ENCODE measurements at regions not wholly inside any gene's neighbourhood (a gene's known extent, or its start where the extent isn't known, plus 50 kb on each side); places are given as distances from the start of the nearest gene placed in this dataset.

DNA sequence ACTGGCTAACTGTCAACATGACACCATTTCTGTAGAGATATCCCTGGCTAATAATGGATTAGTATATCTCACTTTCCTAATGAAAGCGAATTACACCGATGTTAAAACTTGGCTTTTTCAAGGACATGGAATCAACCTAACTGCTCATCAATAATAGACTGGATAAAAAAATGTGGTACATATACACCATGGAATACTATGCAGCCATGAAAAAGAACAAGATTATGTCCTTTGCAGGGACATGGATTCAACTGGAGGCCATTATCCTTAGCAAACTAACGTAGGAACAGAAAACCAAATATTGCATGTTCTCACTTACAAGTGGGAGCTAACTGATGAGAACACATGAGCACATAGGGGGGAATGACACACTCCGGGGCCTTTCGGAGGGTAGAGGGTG, 62.6 kb downstream of the ZIC1 start:
- DNase-seq (ENCODE audit: insufficient read length, low spot score) (no peak), FAIRE-seq (no peak)
- TF ChIP-seq TAF1 (IDR thresholded peaks at IDR 0.05; ENCODE audit: low read depth, low read length) = no peak
- no peak for TF ChIP-seq POU2F2 (IDR thresholded peaks at IDR 0.05; ENCODE audit: low read depth, low read length)
- no peak for TF ChIP-seq SPI1 (IDR thresholded peaks at IDR 0.05; ENCODE audit: low read depth, low read length)
- no peak for TF ChIP-seq POLR2A (IDR thresholded peaks at IDR 0.05; ENCODE audit: low read depth, low read length)
- TF ChIP-seq POLR2AphosphoS5 (IDR thresholded peaks at IDR 0.05; ENCODE audit: low read depth, low read length) = no peak
- no peak for TF ChIP-seq PAX5 (IDR thresholded peaks at IDR 0.05; ENCODE audit: insufficient read depth, low read length, severe bottlenecking)

DNA sequence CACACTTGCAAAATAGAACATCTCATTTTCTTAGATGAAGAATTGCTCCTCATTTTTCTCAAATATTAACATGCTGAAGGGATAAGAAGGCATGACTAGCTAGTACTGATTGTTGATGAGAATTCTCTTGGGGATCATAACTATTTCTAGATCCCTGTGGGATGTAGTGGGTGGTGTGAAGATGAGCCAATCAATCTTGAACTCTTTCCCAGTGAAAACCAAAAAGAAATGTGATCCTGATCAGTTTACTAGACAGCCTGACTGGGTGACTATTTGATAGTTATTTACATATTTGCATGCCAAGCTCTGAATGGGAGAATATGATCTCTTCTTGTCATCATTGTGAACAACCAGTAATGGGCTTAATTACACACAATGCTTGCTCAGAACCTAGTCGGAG, 63.7 kb downstream of the ZIC1 start:
- FAIRE-seq (no peak), DNase-seq (ENCODE audit: insufficient read length, low spot score) (no peak)
- TF ChIP-seq PAX5 (IDR thresholded peaks at IDR 0.05; ENCODE audit: insufficient read depth, low read length, severe bottlenecking) (no peak), SPI1 (IDR thresholded peaks at IDR 0.05; ENCODE audit: low read depth, low read length) (no peak), POLR2AphosphoS5 (IDR thresholded peaks at IDR 0.05; ENCODE audit: low read depth, low read length) (no peak)

DNA sequence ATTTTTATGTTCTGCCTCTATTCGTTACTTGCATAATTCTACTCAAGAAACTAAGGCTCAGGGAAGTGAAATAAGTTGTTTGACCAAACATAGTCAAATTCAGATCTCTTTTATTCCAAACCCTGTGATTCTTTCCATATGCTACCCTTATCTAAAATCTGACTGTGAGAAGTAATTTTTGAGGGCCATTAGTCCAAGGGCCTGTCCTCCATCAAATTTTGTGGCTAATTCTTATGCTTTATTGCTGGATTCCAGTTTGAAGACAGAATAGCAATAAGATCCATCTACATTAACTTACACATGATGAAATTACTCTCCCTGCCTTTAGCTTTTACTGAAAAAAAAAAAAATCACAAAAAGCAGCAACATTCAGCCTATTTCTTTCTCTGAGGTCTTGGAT, 74.0 kb downstream of the ZIC1 start:
- FAIRE-seq = no peak
- DNase-seq (ENCODE audit: insufficient read length, low spot score) = no peak
- TF ChIP-seq POLR2AphosphoS5 (IDR thresholded peaks at IDR 0.05; ENCODE audit: low read depth, low read length) (no peak), SPI1 (IDR thresholded peaks at IDR 0.05; ENCODE audit: low read depth, low read length) (no peak), TAF1 (IDR thresholded peaks at IDR 0.05; ENCODE audit: low read depth, low read length) (no peak), POLR2A (IDR thresholded peaks at IDR 0.05; ENCODE audit: low read depth, low read length) (no peak), POU2F2 (IDR thresholded peaks at IDR 0.05; ENCODE audit: low read depth, low read length) (no peak), PAX5 (IDR thresholded peaks at IDR 0.05; ENCODE audit: insufficient read depth, low read length, severe bottlenecking) (no peak)

DNA sequence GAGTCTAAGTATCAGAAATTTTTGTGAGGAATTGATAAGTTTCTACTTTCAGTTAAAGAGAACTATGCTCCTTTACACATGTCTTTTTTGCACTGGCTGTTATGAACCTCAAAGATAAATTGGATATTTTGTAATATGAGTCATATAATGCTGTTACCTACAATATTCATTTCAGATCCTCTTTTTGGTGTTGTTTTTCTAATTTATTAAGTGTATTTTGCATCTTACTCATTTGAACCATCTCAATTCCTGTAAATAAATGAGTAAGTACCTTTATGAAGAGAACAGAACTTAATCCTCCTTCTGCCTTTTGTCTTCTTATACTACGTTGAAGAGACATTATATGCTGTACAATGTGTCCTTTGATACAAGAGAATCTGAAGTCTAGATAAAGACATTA, 74.4 kb downstream of the ZIC1 start:
- TF ChIP-seq PAX5 (IDR thresholded peaks at IDR 0.05; ENCODE audit: insufficient read depth, low read length, severe bottlenecking) (no peak), POLR2AphosphoS5 (IDR thresholded peaks at IDR 0.05; ENCODE audit: low read depth, low read length) (no peak), SPI1 (IDR thresholded peaks at IDR 0.05; ENCODE audit: low read depth, low read length) (peak; percentile 22; the same call in 1 of the 2 replicates)
- no peak for DNase-seq (ENCODE audit: insufficient read length, low spot score)
- FAIRE-seq = no peak

DNA sequence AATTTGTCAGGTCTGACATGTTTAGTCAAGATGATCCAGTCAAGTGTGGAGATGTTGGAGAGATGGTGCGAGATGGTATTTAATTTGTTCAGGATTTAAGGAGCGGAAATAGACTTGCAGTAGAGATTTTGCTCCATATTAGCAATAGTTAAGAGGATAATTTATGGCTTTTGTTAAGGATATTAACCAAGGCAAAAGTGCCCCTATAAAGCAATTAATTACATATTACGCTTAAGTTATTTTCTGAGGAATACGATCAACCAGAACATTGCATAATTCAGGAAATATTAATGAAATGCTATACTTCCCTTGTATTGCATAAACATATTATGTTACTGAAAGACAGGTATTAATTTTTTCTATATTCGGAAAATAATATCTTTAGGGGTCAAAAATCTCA, 83.9 kb downstream of the ZIC1 start:
- DNase-seq (ENCODE audit: insufficient read length, low spot score) (no peak), FAIRE-seq (no peak)
- no peak for TF ChIP-seq PAX5 (IDR thresholded peaks at IDR 0.05; ENCODE audit: insufficient read depth, low read length, severe bottlenecking)
- no peak for TF ChIP-seq SPI1 (IDR thresholded peaks at IDR 0.05; ENCODE audit: low read depth, low read length)
- TF ChIP-seq POLR2AphosphoS5 (IDR thresholded peaks at IDR 0.05; ENCODE audit: low read depth, low read length) = no peak
- no peak for TF ChIP-seq POU2F2 (IDR thresholded peaks at IDR 0.05; ENCODE audit: low read depth, low read length)
- no peak for TF ChIP-seq TAF1 (IDR thresholded peaks at IDR 0.05; ENCODE audit: low read depth, low read length)
- TF ChIP-seq POLR2A (IDR thresholded peaks at IDR 0.05; ENCODE audit: low read depth, low read length) = no peak

DNA sequence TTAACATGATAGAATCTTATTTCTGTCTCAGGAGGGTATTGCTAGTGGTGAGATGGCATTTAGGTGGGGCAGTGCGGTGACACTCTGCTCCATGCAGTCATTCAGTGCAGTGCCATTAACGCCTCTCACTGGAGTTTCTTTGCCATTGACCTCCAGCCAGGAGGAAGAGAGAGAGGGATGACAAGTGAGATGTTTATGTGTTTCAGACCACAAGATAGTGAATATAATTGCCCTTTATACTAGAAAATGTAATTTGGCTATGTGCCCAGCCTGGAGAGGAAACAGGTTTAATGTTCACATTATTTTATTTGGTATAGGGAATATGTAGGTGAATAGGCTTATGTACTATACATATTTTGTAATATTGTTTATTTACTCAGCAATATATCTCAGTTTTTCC, 84.5 kb downstream of the ZIC1 start:
- no peak for DNase-seq (ENCODE audit: insufficient read length, low spot score)
- TF ChIP-seq POLR2AphosphoS5 (IDR thresholded peaks at IDR 0.05; ENCODE audit: low read depth, low read length) (no peak), PAX5 (IDR thresholded peaks at IDR 0.05; ENCODE audit: insufficient read depth, low read length, severe bottlenecking) (no peak), POU2F2 (IDR thresholded peaks at IDR 0.05; ENCODE audit: low read depth, low read length) (no peak), SPI1 (IDR thresholded peaks at IDR 0.05; ENCODE audit: low read depth, low read length) (no peak), TAF1 (IDR thresholded peaks at IDR 0.05; ENCODE audit: low read depth, low read length) (no peak), POLR2A (IDR thresholded peaks at IDR 0.05; ENCODE audit: low read depth, low read length) (no peak)
- no peak for FAIRE-seq

DNA sequence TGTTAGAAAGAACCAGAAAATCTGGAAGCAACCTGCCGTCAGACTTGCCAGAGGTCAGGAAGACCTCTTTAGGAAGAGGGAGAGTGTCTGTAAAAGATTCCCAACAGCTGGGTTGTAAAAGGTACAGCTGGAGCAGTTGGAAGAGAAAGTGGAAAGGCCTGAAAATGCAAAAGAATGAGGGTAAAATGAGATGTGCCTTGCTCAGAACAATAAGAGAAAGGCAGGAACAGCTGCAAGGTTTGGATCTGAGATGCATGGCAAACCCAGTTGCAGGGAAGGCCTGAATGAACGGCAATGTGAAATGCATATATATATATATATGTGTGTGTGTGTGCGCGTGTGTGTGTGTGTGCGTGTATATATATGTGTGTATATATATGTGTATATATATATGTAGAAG, 88.1 kb downstream of the ZIC1 start:
- FAIRE-seq (no peak), DNase-seq (ENCODE audit: insufficient read length, low spot score) (no peak)
- TF ChIP-seq PAX5 (IDR thresholded peaks at IDR 0.05; ENCODE audit: insufficient read depth, low read length, severe bottlenecking) = no peak
- TF ChIP-seq POU2F2 (IDR thresholded peaks at IDR 0.05; ENCODE audit: low read depth, low read length) = no peak
- no peak for TF ChIP-seq POLR2A (IDR thresholded peaks at IDR 0.05; ENCODE audit: low read depth, low read length)
- no peak for TF ChIP-seq POLR2AphosphoS5 (IDR thresholded peaks at IDR 0.05; ENCODE audit: low read depth, low read length)
- no peak for TF ChIP-seq SPI1 (IDR thresholded peaks at IDR 0.05; ENCODE audit: low read depth, low read length)
- TF ChIP-seq TAF1 (IDR thresholded peaks at IDR 0.05; ENCODE audit: low read depth, low read length) = no peak

DNA sequence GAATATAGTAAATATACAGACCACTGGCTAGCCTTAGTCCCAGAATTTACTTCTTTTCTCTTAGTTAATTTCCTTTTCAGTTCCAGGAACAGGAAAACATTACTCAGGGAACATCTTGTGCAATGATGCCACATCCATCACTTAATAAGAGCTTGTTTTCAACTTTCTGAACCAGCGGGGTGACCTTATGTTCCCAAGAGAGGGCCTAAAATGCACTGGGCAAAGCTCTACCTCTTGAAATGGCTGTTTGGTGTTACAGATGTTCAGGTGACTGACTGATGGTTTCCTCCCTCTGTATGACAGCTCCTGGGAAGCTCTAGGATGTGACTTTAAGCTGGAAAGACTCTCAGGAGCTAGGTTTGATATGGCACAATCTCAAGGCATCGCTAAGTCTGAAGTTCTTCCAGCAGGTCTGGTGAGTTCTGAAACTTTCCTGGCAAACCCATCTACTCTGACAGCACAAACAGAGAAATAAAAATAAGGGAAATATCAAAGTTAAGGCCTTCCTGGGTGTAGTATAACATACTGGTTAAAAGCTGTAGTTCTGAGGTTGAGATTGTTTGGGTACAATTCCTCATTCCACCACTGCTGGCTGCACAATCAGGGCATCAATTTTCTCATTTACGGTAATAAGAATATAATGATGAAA, 98.6 kb downstream of the ZIC1 start:
- FAIRE-seq (no peak), DNase-seq (ENCODE audit: insufficient read length, low spot score) (no peak)
- TF ChIP-seq TAF1 (IDR thresholded peaks at IDR 0.05; ENCODE audit: low read depth, low read length) (no peak), SPI1 (IDR thresholded peaks at IDR 0.05; ENCODE audit: low read depth, low read length) (no peak), POU2F2 (IDR thresholded peaks at IDR 0.05; ENCODE audit: low read depth, low read length) (no peak), PAX5 (IDR thresholded peaks at IDR 0.05; ENCODE audit: insufficient read depth, low read length, severe bottlenecking) (no peak)

DNA sequence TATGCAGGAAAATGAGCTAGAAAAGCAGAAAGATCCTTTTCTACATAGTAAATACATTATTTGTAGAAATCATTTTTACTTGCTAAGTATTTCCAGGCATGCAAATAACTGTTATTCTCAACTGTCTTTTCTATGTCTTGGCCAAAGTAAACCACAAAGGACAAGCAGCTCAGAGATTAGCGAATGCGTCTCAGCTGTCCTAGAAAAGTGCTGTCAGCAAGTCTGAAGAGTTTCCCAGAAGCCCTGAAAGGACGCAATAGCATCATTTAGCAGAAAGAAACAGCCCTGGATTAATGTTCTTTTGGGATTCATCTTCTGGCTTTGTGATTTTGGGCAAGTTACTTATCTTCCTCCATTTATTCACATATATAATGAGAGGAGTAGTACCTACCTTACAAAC, 100.3 kb downstream of the ZIC1 start:
- FAIRE-seq (no peak), DNase-seq (ENCODE audit: insufficient read length, low spot score) (no peak)
- TF ChIP-seq POLR2A (IDR thresholded peaks at IDR 0.05; ENCODE audit: low read depth, low read length) = no peak
- TF ChIP-seq SPI1 (IDR thresholded peaks at IDR 0.05; ENCODE audit: low read depth, low read length) = no peak
- no peak for TF ChIP-seq POLR2AphosphoS5 (IDR thresholded peaks at IDR 0.05; ENCODE audit: low read depth, low read length)
- TF ChIP-seq PAX5 (IDR thresholded peaks at IDR 0.05; ENCODE audit: insufficient read depth, low read length, severe bottlenecking) = no peak
- no peak for TF ChIP-seq POU2F2 (IDR thresholded peaks at IDR 0.05; ENCODE audit: low read depth, low read length)
- no peak for TF ChIP-seq TAF1 (IDR thresholded peaks at IDR 0.05; ENCODE audit: low read depth, low read length)

DNA sequence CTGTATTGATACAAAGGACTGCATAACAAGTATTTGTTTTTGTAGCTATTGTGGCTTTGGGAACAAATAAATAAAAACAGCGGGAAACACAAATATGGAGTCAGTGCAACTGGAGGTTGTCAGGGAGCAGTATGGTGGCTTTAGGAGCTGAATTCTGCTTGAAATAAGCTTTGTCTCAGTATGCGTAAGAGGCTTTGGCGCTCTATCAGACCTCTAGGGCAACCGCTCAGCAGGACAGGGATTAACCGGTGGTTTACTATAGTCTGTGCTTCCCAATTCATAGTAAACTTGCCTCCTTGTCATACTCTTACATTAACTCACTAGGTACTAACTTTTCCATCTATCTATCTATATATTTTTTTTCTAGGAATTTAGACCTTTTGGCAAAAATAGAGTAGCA, 104.6 kb downstream of the ZIC1 start:
- DNase-seq (ENCODE audit: insufficient read length, low spot score) (no peak), FAIRE-seq (no peak)
- TF ChIP-seq SPI1 (IDR thresholded peaks at IDR 0.05; ENCODE audit: low read depth, low read length) (no peak), TAF1 (IDR thresholded peaks at IDR 0.05; ENCODE audit: low read depth, low read length) (no peak), POLR2AphosphoS5 (IDR thresholded peaks at IDR 0.05; ENCODE audit: low read depth, low read length) (no peak), POLR2A (IDR thresholded peaks at IDR 0.05; ENCODE audit: low read depth, low read length) (no peak), POU2F2 (IDR thresholded peaks at IDR 0.05; ENCODE audit: low read depth, low read length) (no peak), PAX5 (IDR thresholded peaks at IDR 0.05; ENCODE audit: insufficient read depth, low read length, severe bottlenecking) (no peak)

Measured in GM12891 (cell line).